ENCODE measurements at regions not wholly inside any gene's neighbourhood (a gene's known extent, or its start where the extent isn't known, plus 50 kb on each side); places are given as distances from the start of the nearest gene placed in this dataset.

DNA sequence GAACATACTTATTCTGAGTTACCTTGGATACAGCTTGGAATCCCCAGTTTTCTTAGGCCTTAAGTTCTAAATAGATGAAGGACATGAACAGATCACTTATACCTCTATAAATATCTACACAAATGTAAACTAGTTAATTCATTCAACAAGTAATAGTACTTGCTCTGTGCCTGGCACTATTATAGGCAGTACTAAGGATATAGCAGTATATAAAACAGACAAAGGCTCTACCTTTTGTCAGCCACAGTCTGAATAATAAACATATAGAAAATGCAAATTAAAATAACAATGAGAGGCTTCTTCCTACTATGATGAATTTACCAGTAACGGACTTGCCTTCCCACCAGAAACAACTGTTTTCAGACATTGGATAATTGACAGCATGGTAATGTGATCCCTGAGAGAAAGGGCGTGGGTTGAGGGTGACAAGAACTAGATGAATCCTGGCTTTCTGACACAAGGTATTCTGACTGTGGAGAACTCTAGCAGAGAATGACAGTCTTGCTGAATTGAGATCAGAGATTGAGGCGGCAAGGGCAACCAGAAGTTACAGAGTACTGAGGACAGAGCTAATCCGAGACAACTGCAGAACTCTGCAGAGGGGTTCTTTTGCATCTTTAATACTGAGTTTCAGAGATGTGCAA lies 170.5 kb downstream of the TANC2 start:
- TF ChIP-seq TAF1 (IDR thresholded peaks at IDR 0.05; ENCODE audit: low read depth, low read length) (no peak), SPI1 (IDR thresholded peaks at IDR 0.05; ENCODE audit: low read depth, low read length) (no peak), POU2F2 (IDR thresholded peaks at IDR 0.05; ENCODE audit: low read depth, low read length) (no peak), POLR2AphosphoS5 (IDR thresholded peaks at IDR 0.05; ENCODE audit: low read depth, low read length) (no peak), PAX5 (IDR thresholded peaks at IDR 0.05; ENCODE audit: insufficient read depth, low read length, severe bottlenecking) (no peak), POLR2A (IDR thresholded peaks at IDR 0.05; ENCODE audit: low read depth, low read length) (no peak)
- FAIRE-seq: no peak
- no peak for DNase-seq (ENCODE audit: insufficient read length, low spot score)

DNA sequence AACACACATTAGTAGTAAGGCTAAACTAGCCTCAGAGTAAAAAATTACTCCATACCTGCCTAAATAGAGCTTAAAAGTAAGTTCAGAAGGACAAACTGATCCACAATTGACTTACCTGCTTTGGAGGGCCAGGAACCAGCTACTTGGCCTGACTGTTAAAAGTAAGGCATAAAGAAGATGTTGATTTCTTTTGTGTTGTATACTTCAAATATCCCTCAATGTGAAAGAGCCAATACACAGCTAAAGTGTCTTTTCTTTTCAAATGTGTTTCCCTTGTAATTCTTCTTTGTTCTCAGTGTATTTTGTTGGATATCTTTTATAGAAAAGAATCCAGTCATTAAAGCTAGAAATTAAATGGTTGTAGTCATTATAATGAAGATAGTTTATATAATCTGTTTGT lies 171.1 kb downstream of the TANC2 start:
- TF ChIP-seq SPI1 (IDR thresholded peaks at IDR 0.05; ENCODE audit: low read depth, low read length) (no peak), POLR2AphosphoS5 (IDR thresholded peaks at IDR 0.05; ENCODE audit: low read depth, low read length) (no peak), PAX5 (IDR thresholded peaks at IDR 0.05; ENCODE audit: insufficient read depth, low read length, severe bottlenecking) (no peak), TAF1 (IDR thresholded peaks at IDR 0.05; ENCODE audit: low read depth, low read length) (no peak), POU2F2 (IDR thresholded peaks at IDR 0.05; ENCODE audit: low read depth, low read length) (no peak), POLR2A (IDR thresholded peaks at IDR 0.05; ENCODE audit: low read depth, low read length) (no peak)
- FAIRE-seq (no peak), DNase-seq (ENCODE audit: insufficient read length, low spot score) (no peak)

DNA sequence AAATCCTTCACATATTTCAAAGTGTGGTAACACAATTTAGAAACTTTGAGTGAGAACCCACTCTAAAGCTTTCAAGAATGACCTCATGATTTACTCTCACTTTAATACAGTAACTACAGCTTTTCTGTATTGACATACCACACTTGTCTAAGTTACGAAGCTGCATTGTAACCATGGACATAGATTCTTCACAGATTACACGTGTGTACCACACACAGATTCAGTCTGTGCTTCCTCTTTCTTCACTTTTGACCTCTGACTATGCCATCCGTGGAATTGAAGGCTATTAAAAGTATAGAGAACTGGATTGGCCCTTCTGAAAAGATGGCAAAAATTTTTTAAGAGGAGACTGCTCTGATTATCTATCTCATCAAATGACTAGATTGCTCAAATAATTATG lies 172.7 kb downstream of the TANC2 start:
- no peak for FAIRE-seq
- no peak for DNase-seq (ENCODE audit: insufficient read length, low spot score)
- TF ChIP-seq TAF1 (IDR thresholded peaks at IDR 0.05; ENCODE audit: low read depth, low read length) (no peak), PAX5 (IDR thresholded peaks at IDR 0.05; ENCODE audit: insufficient read depth, low read length, severe bottlenecking) (no peak), POLR2A (IDR thresholded peaks at IDR 0.05; ENCODE audit: low read depth, low read length) (no peak), POU2F2 (IDR thresholded peaks at IDR 0.05; ENCODE audit: low read depth, low read length) (no peak), POLR2AphosphoS5 (IDR thresholded peaks at IDR 0.05; ENCODE audit: low read depth, low read length) (no peak), SPI1 (IDR thresholded peaks at IDR 0.05; ENCODE audit: low read depth, low read length) (no peak)

DNA sequence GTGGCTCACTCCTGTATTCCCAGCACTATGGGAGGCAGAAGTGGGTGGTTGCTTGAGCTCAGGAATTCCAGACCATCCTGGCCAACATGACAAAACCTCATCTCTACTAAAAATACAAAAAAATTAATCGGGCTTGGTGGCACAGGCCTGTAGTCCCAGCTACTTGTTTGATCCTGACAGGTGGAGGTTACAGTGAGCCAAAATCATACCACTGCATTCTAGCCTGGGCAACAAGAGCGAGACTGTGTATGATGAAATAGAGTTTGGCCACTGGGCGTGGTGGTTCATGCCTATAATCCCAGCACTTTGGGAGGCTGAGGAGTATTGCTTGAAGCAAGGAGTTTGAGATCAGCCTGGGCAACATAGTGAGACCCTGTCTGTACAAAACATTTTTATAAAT lies 173.3 kb downstream of the TANC2 start:
- no peak for TF ChIP-seq PAX5 (IDR thresholded peaks at IDR 0.05; ENCODE audit: insufficient read depth, low read length, severe bottlenecking)
- TF ChIP-seq TAF1 (IDR thresholded peaks at IDR 0.05; ENCODE audit: low read depth, low read length): no peak
- TF ChIP-seq POLR2A (IDR thresholded peaks at IDR 0.05; ENCODE audit: low read depth, low read length): no peak
- TF ChIP-seq SPI1 (IDR thresholded peaks at IDR 0.05; ENCODE audit: low read depth, low read length): no peak
- TF ChIP-seq POLR2AphosphoS5 (IDR thresholded peaks at IDR 0.05; ENCODE audit: low read depth, low read length): no peak
- TF ChIP-seq POU2F2 (IDR thresholded peaks at IDR 0.05; ENCODE audit: low read depth, low read length): no peak
- FAIRE-seq (no peak), DNase-seq (ENCODE audit: insufficient read length, low spot score) (no peak)

DNA sequence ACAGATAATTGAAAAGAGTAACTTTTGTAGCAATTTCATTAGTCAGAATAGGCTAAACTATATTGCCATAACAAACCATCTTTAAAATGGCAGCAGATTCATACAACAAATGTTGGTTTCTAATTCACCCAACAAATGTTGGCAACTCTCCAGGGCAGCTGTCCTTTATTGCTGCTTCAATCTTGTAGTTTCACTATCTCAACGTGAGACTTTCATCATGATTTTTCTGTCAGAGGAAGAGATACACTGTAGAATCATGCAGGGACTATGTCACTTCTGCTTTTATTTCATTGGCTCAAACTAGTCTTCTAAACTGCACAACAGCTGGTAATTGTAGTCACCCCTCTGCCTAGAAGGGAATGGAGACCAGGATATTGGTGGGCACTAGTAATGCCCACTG lies 174.2 kb downstream of the TANC2 start:
- TF ChIP-seq POLR2A (IDR thresholded peaks at IDR 0.05; ENCODE audit: low read depth, low read length) (no peak), SPI1 (IDR thresholded peaks at IDR 0.05; ENCODE audit: low read depth, low read length) (peak; percentile 62)
- FAIRE-seq: peak; percentile 40
- no peak for DNase-seq (ENCODE audit: insufficient read length, low spot score)

DNA sequence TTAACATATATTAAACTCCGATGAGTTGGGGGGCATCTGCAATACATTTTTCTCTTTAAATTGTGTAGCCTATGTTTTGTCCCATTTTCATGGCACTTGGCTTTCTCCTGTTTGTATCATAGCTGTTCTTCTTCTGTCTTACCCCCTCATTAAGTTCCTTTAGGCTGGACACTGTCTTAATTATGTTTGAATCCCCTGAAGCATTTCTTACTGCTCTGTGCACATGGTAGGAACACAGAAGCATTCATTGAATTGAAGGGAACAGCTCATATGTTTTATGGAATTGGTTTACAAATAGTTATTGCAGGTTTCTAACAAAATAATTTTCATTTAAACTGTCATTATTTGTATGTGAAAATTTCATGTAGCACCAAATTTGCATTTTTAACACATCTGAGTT lies 176.8 kb downstream of the TANC2 start:
- FAIRE-seq: no peak
- TF ChIP-seq POLR2AphosphoS5 (IDR thresholded peaks at IDR 0.05; ENCODE audit: low read depth, low read length): no peak
- no peak for TF ChIP-seq POLR2A (IDR thresholded peaks at IDR 0.05; ENCODE audit: low read depth, low read length)
- no peak for TF ChIP-seq POU2F2 (IDR thresholded peaks at IDR 0.05; ENCODE audit: low read depth, low read length)
- TF ChIP-seq PAX5 (IDR thresholded peaks at IDR 0.05; ENCODE audit: insufficient read depth, low read length, severe bottlenecking): no peak
- no peak for TF ChIP-seq SPI1 (IDR thresholded peaks at IDR 0.05; ENCODE audit: low read depth, low read length)
- no peak for TF ChIP-seq TAF1 (IDR thresholded peaks at IDR 0.05; ENCODE audit: low read depth, low read length)
- DNase-seq (ENCODE audit: insufficient read length, low spot score): no peak

DNA sequence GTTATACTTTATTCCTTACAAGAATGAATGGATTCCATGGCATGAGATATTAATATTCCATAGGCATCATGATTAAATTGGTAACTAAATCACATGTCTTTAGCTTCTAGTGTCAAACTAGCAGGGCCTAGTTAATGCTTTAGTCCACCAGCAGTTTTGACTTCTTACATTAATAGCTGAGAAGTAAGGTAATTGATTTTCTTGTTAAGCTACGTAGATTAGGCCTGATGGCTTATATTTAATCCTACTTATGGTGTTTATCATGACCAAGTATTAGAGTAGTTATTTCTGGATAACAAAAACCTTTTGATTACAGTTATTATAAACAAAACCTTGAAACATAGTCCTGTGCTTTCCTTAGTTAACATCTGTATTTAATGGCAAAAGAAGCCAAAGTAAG lies 184.5 kb downstream of the TANC2 start:
- DNase-seq (ENCODE audit: insufficient read length, low spot score): no peak
- FAIRE-seq: no peak
- TF ChIP-seq PAX5 (IDR thresholded peaks at IDR 0.05; ENCODE audit: insufficient read depth, low read length, severe bottlenecking) (no peak), POU2F2 (IDR thresholded peaks at IDR 0.05; ENCODE audit: low read depth, low read length) (no peak), SPI1 (IDR thresholded peaks at IDR 0.05; ENCODE audit: low read depth, low read length) (no peak), POLR2AphosphoS5 (IDR thresholded peaks at IDR 0.05; ENCODE audit: low read depth, low read length) (no peak), POLR2A (IDR thresholded peaks at IDR 0.05; ENCODE audit: low read depth, low read length) (no peak), TAF1 (IDR thresholded peaks at IDR 0.05; ENCODE audit: low read depth, low read length) (no peak)

DNA sequence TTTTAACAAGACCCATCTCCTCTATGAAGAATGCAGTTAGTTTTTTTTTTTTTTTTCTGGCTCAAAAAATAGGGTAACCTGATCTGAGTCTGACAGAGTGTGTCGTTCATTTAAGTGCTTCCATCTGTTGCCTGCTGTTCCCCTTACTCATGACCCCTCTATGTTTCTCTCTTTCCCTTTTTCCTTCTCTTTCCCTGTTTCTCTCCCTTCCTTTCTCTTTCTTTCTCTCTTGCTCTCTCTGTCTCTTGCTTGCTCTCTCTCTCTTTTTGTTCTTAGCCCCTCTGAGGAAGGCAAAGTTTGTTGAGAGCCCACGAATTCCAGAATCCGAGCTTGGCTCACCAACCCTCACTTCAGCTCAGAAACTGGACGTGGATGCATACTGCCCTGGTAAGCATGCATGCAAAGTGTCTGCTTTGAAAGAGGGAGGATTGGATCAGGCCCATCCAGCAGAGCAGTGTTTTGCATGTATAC lies 185.0 kb downstream of the TANC2 start:
- TF ChIP-seq TAF1 (IDR thresholded peaks at IDR 0.05; ENCODE audit: low read depth, low read length) (no peak), POLR2A (IDR thresholded peaks at IDR 0.05; ENCODE audit: low read depth, low read length) (no peak), PAX5 (IDR thresholded peaks at IDR 0.05; ENCODE audit: insufficient read depth, low read length, severe bottlenecking) (no peak), POU2F2 (IDR thresholded peaks at IDR 0.05; ENCODE audit: low read depth, low read length) (no peak), POLR2AphosphoS5 (IDR thresholded peaks at IDR 0.05; ENCODE audit: low read depth, low read length) (no peak), SPI1 (IDR thresholded peaks at IDR 0.05; ENCODE audit: low read depth, low read length) (no peak)
- FAIRE-seq (no peak), DNase-seq (ENCODE audit: insufficient read length, low spot score) (no peak)

DNA sequence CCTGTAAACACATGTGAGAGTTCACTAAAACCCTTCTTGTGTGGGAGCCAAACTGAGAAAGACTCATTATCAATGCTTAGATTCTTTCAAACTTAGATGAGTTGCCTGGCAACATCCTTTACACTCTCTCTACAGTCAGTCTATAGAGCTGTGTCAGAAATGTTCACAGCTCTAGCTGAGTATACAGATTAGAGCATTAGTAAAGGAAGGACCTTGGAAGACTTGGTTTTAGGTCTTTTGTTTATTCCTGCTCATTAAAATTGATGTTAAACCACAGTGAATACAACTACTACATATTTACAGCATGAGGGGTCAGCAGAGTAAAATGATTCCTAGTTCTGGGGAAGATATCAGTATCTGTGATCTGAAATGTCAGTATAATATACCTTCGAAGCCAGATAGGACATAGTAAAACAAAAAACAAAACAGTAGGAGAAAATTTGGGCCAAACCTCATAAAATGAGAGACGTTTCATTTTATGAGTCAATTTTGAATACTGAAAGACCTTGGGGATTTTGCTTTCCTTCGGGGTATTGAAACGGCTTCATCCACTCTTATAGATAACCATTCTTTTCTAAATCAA lies 186.0 kb downstream of the TANC2 start:
- DNase-seq (ENCODE audit: insufficient read length, low spot score): no peak
- FAIRE-seq: peak; percentile 31
- TF ChIP-seq SPI1 (IDR thresholded peaks at IDR 0.05; ENCODE audit: low read depth, low read length) (no peak), POU2F2 (IDR thresholded peaks at IDR 0.05; ENCODE audit: low read depth, low read length) (no peak), POLR2AphosphoS5 (IDR thresholded peaks at IDR 0.05; ENCODE audit: low read depth, low read length) (no peak), TAF1 (IDR thresholded peaks at IDR 0.05; ENCODE audit: low read depth, low read length) (no peak), PAX5 (IDR thresholded peaks at IDR 0.05; ENCODE audit: insufficient read depth, low read length, severe bottlenecking) (no peak), POLR2A (IDR thresholded peaks at IDR 0.05; ENCODE audit: low read depth, low read length) (no peak)
